HG02938 (cell line): ENCODE measurements at regions not wholly inside any gene's neighbourhood (a gene's known extent, or its start where the extent isn't known, plus 50 kb on each side); places are given as distances from the start of the nearest gene placed in this dataset.

Experiments used
- ATAC-seq: cut with Tn5 transposase; IDR thresholded peaks from one replicate; pipeline ENCODE4 v1.9.1; 2021; ENCODE audit warnings: mild to moderate bottlenecking, moderate library complexity; ENCODE audit not compliant: unreplicated experiment

DNA sequence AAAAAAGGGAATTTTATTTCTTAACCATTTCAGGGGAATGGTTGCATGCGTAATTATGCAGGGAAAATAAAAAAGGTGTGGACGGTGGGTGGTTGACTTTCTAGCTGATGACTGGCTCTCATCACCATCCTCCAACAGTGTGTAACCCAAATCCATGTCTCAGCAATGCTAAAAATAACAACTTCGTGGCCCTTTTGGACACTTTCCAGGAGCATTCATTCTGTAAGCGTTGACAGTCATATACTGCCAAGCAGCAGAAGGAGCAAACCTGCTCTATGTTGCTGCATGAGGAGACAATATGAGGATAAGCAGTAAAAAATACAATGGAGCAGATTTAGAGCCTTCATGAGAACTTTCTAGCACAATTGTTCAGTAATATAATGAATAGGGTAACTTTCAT, 189.1 kb downstream of the ANXA2 start:
- ATAC-seq = no peak

DNA sequence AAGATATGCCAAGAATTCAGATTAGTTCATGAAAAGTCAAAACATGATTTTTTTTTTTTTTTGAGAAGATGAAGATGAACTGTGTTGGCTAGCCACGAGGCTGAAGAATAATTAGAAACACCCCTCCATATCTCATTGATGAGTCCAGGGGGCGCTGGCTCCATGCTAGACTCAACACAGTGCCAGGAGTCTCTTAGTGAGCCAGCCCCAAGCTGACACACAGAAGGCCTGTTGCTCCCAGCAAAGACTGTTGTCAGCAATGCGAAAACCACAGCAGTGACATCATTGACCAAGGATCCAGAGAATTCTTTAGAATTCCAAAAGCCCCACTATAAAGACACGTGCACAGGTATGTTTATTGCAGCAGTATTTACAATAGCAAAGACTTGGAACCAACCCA, 185.2 kb downstream of the ANXA2 start:
- ATAC-seq = no peak

DNA sequence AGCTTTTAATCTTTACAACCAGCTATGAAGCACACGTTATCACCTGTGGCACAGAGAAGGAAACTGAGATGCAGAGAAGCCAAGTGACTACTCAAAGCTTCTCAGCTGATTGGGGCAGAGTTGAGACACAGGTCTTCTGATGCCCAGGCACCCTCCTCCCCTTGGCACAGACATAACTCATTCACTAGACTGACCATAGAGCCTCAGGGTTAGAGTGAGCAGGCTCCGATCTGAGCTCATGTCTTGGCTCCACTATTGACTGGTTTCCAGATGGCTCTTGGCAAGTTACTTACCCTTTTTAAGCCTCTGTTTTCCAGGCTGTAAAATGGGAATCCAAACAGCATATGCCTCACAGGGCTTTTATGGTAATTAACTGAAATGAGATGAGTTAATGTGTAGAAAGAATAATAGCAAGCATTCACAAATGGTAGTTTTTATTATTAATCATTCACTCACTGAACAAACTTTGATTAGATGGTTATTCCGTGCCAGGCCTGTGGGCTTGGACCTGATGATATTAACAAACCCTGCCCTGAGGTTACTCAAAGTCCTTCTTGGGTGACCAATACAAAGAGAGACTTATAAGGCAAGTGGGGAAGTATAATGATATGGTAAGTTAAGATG, 184.3 kb downstream of the ANXA2 start:
- ATAC-seq = no peak

DNA sequence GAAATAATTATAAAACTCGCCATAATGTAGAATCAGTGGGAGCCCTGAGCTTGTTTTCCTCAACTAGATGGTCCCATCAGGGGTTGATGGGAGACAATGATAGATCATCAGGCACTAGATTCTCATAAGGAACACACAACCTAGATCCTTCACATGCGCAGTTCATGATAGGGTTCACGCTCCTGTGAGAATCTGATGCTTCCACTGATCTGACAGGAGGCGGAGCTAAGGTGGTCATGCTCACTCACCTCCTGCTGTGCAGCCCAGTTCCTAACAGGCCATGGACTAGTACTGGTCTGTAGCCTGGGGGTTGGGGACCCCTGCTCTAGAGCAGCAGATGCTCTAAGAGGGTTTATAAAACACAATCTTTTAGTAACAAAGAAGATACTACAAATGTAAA, 183.6 kb downstream of the ANXA2 start:
- no peak for ATAC-seq

DNA sequence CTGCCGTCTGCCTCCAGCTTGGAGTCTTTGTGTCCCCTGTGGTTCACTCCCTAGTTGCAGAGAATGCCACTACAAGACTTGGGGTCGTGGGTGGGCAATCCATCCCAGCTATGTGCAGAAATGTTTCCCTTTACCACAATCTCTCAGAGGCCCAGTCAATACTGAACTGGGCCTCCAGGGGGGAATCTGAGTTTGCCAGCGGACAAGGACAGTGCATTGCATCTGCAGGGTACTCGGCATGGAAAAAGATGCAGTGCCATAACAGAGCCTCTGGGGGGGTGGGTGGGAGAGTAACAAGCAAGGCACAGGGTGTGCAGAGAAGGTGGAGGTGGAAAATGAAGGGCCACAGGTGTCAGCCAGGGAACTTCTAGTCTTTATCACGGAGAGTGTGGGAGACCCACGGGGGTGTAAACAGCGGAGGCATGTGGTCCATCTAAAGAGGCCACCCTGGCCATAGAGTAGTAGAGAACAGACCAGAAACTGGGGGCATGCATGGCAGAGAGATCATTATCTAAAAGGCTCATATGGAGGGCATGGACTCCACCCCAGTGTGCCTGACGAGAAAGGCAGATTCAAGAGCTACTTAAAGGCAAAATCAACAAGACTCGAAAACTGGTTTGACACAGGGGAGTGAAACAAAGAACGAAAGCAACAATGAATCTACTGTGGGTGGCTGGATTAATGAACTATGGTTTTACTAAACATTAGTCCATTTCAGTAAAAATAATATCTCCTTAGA, 182.4 kb downstream of the ANXA2 start:
- no peak for ATAC-seq

DNA sequence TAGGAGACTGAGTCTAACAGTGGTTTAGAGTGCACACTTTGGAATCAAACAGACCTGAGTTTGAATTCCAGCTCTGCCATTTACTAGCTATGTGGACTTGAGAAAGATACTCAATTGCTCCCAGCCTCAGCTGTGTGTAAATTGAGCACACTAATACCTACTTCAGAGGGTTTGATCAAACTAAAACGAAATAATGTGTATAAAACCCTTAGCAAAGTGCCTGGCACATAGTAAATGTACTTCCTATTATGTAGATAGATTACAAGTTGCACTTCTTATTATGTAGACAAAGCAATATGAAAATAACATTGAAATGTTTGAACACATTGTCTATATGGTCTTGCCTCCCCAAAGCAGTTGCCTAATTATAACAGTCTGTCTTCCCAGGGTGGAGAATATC, 180.6 kb downstream of the ANXA2 start:
- ATAC-seq = no peak

DNA sequence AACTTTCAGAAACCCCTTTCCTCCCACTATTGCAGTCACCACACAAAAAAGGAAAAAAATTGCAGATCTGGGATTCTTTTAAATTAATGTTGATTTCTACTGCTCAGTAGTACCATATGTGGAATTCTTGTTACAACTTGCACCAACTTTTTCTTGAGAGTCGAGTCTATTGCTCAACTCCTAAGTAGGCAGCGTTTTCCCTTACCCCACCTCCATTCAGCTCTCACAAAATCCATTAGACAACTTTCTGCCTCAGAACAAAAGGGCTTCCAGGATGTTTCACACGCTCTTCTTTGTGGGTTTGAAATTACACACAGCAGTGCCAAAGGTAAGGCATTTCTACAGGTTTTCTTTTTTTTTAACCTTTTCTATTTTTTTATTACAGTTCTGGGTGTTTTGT, 179.5 kb downstream of the ANXA2 start:
- ATAC-seq = no peak

DNA sequence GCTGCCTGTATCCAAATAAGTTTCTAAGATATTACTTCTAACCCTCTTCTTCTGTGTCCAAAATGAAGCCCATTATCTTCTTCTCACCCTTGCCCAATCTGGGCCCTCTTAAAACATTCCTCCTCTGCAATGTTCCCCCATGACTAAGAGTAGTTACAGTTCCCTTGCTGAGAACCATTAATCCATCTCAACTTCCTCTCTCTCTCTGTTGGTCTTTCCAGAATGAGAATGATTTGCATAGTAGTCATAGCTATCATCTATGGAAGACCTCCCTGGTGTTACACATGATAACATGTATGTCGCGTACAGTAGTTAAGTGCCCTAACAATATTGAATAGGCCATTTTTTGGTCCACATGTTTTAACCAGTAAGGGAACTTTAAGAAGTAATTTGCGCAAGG, 177.9 kb downstream of the ANXA2 start:
- no peak for ATAC-seq

DNA sequence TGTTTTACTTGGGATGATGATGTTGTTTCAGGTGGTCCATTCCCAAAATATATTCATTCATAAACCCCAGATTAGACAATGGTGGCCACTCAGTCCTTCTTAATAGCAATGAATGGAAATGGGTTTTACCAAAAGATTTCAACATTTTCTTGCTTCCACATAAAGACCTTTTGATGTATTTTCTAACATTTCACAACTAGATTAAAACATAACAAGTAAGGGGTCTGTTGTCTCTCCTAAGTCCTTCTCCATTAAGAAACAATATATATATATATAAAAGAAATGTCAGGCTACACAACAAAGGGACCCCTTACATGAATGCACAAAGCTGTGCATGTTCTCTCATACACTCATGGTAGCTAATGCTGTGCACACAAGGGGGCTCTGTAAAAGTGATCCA, 176.4 kb downstream of the ANXA2 start:
- no peak for ATAC-seq

DNA sequence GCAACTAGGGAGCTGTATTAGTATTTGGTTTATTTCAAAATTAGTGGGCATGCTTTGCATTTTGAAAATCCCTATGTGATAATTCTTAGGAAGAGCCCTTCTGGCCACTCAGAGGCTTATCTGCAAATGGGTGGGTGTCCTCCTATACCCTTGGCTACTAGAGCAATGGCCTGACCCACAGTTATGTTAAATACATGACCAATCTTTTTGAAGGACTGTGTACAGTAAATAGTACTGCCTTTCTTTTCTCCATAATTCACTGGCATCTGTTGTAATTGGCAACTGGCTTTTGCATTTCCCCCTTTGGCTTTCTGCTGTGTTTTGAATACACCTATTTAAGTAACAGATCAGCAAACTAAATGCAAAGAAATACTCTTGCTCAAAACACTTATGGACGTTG, 175.4 kb downstream of the ANXA2 start:
- ATAC-seq = no peak

DNA sequence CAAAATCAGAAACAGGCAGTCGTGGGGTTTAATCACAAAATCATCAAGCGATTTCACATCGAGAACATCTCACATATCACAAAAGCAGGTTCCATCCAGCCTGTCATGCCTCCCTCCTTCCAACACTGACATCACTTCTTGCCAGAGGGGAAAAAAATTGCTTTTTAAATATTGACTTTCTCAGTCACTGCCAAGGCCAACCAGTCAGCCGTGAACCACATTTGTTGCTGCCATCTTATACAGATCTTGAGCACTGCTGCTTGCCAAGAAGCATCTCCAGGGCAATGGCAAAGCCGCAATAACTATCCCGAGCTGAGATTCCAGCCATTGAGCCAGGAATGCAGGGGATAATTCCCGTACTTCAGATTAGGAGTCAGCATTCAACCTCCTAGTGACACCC, 174.6 kb downstream of the ANXA2 start:
- no peak for ATAC-seq

DNA sequence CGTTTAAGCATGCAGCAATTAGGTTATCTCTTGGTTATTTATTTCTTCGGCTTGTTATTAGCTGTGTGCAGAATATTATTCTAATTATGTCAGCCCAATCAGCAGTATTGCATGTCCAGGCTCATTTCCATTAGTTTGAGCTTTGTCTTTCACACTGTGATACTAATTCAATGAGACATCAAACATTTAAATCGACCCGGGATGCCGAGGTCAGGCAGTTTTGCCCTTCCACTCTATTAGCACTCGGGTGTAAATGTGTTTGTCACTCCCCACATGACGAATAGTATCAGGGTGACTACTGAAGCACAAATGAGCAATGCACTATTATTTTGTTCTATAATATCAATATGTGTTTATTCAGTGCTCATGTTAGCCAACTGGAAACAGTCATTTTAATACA, 170.9 kb downstream of the ANXA2 start:
- ATAC-seq = no peak

DNA sequence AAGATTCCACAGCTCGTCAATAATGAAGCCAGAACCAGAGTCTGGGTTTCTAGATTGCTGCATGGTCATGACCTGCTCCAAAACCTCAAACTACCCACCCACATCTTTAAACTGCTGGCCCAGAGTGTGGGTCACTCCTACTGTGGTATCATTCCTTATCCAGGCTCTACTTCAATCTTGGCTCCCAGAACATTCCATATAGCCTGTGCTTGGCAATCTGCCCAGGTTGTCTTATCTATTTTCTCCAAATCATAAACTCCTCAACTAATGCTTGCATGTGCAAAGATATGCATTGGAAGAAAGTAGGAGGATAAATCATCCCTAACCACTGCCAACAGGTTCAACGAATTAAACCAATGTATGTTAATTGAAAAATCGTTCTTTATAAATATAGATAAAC, 169.7 kb downstream of the ANXA2 start:
- ATAC-seq = no peak

DNA sequence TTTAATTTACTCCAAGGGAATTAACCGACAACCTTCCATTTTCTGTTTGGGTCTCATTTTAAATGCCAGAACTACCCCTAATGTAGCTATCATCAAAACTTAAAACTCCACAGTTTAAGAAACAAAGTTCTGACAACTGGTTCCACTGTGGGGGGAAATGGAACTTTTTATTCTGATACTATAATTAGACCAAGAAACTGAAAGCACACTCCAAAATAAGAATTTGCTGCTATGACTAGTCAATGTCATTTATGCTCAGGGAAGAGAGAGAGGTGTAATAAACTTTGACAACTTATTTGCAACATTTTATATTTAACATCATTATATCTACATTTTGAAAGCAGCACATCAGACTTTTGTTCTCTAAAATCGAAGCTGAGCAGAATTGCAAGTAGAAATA, 169.2 kb downstream of the ANXA2 start:
- ATAC-seq = no peak

DNA sequence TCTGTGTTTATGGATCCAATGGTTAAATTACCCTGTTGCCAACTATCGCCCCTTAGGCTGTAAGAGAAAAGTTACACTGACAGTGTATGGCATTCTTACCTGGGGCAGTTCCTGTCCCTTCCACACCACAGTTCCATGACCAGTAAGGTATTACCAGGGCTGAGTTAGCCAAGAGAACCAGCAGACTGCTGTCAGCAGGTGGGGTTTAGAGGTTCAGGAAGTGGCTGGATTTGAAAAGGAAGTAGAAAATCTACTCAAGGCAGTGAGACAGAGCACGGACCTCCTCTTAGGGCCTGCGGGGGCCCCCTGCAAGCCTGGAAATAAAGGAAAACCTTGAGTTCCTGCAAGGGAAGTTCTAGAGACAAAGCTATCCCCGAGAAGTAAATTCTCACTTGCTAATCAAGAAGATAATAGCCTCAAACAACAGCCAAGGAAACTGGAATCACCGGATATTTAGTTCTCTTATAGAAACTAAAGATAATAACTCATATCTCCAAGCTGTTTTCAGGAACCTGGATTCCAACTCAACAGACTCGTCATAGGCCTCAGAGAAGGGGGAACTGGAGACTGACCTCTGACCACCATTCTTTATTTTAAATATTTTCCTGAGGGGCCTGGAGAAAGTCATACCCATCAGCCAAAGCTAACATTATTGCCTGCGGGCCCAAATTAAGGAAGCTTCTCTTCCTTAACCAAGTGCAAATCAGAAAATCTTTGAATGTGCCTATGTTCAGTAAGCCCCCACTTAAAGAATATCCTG, 161.7 kb downstream of the ANXA2 start:
- ATAC-seq = no peak

DNA sequence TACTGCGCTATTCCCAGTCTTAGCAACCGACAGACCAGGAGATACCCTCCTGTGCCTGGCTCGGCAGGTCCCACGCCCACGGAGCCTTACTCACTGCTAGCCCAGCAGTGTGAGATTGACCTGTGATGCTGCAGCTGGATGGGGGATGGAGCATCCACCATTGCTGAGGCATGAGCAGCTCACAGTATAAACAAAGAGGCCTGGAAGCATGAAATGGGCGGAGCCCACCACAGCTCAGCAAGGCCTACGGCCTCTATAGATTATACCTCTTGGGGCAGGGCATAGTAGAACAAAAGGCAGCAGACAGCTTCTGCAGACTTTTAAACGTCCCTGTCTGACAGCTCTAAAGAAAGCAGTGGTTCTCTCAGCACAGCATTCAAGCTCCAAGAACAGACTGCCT, 160.3 kb downstream of the ANXA2 start:
- ATAC-seq = no peak

DNA sequence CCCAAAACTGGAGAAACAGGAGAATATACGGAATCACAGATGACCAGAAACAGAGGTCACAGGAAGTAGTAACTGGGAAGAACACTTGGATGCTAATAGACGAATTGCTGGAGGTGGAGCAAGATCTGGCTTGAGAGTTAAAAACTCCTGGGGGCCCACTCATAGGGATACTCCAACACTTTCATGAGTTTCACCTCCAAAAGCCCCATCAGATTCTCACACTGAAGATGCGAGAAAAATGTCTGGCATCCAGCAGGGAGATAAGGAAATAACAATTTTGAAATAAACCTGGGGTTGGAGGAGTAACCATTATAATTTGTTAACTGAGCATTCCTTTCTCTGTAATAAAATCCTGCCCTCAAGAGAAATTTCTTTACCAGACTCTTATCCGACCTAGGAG, 154.0 kb downstream of the ANXA2 start:
- no peak for ATAC-seq

DNA sequence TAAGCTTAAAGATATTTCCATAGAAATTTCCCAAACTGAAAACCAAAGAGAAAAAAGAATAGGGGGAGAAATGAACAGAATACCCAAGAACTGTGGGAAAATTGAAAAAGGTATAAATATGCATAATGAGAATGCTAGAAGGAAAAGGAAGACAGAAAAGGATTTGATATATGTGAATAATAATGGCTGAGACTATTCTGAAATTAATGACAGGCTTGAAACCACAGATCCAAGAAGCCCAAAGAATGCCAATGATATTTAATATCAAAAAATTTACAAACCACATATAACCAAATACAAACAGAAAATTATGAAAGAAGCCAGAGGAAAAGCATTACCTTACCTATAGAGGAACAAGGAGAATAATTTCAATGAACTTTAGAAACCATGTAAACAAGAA, 153.0 kb downstream of the ANXA2 start:
- ATAC-seq = no peak

DNA sequence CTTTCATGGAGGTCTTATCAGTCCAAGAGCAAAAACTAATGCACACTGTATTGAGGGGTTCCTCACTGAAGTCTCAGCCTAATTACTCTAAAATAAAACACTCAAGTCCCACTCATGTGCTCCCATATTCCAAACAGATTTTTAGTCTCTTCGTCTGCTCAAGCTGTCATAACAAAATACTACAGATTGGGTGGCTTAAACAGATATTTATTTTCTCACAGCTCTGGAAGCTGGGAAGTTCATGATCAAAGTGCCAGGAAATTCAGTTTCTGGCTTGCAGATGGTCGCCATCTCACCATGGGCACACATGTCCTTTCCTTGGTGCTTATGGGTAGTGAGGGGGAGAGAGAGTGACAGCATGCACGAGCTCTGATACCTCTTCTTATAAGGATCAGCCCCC, 147.5 kb downstream of the ANXA2 start:
- no peak for ATAC-seq

DNA sequence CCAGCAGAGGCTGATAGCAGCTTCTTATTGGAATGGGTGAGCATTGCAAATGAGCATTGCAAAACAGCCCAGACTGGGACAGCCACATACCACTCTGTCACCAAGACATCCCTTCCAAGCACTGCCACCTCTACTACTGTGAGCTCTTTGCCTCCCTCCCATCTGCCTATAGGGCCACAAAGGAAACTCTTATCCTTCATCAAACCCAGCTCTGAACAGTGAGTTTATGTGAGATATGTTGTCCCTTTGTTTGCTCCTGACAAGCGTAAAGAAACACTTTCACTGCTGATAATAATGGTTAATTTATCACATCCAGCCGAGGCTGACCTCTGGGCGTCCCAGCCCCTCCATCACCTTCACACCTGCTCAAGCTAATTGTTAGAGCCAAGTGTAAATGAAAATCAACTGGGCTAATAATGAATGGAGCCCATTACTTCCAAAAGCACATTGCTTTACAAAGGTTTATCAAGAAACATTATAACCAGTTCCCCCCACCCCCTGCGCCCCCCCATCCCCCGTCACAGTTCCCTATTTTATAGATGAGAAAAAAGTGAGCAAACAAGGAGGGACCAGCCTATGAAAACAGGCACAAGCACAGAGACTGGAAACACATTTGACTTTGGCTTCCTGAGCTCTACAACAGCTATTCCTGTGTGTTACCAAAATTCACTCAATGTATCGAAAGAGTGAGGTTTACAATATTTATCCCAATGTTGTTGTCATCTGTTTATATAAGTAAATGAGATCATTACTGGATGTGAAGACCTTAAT, 146.3 kb downstream of the ANXA2 start:
- ATAC-seq = no peak

DNA sequence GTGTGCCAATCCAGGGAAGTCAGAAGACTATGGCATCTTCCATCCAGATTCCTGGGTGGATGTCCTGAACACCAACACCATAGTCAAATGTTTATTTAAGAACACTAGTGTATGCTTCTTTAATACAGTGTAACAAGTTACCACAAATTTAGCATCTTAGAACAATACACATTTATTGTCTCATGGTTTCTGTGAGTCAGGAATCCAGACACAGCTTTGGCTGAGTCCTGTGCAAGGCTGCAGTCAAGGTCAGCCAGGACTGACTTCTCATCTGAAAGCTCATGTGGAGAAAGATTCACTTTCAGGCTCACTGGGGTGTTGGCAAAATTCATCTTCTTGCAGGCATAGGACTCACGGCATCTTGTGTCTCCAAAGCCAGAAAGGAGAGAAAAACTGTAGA, 143.4 kb downstream of the ANXA2 start:
- ATAC-seq = no peak

DNA sequence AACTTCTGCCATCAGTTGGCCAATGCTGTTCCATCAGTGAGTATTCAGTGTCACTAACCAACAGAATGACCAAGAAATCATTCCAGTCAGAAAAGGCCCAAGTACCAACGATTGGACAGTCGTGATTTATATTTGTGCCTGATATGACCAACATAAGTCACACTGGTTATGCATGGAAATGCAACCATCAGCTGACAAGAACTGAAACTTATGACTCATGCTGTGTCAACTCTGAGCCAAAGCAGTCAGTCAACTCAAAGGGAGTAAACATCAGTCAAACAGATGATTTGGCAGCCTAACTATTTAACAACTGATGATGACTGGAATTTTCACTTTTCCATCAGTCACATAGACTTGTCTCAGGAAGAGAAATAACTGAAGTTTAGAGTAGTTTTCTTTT, 142.4 kb downstream of the ANXA2 start:
- peak; percentile 94 for ATAC-seq
